HCT116 (cell line): ENCODE measurements at regions not wholly inside any gene's neighbourhood (a gene's known extent, or its start where the extent isn't known, plus 50 kb on each side); places are given as distances from the start of the nearest gene placed in this dataset.

Experiments
- ATAC-seq: fragments of 200-7000 bp; cut with Tn5 transposase; 2 replicates; pipeline ENCODE4 v1.9.1; 2020; ENCODE audit warnings: mild to moderate bottlenecking, moderate library complexity
- BruUV-seq: library from RNA; stranded (reverse); fragments of 400-500 nt; replicated peaks from 2 replicates; lab custom pipeline; 2021; lab: Mats Ljungman, UMichigan
- CTCF ChIA-PET: fragments of 300-600 bp; sonication (Branson Sonifier 250); formaldehyde crosslinking; loops from one replicate; lab custom pipeline; 2021; ENCODE audit warnings: antibody characterized with exemption; lab: Charles Lee
- POLR2A ChIA-PET: fragments of 300-600, 350-600 bp; sonication (Branson Sonifier 250); formaldehyde crosslinking; loops from one replicate; lab custom pipeline; 2021; ENCODE audit warnings: antibody characterized with exemption; lab: Charles Lee
- RAD21 ChIA-PET, 2 experiments: fragments of 300-600 bp; sonication (Branson Sonifier 250); formaldehyde crosslinking; loops; one replicate each; lab custom pipeline; 2023; ENCODE audit warnings: low total read pairs in 2 of 2; ENCODE audit not compliant: uncharacterized antibody in 2 of 2, unreplicated experiment in 2 of 2, low non-redundant PET in 1 of 2; lab: Charles Lee
- DNase-seq: peaks from one replicate; pipeline ENCODE4 v3.0.0-alpha.2; 2010; ENCODE audit warnings: low read depth, low spot score
- H2AFZ ChIP-seq: fragments of 200-600 bp; shearing (Covaris generic), sonication (generic); 2 replicates; pipeline ENCODE4 v1.6.1; 2017; ENCODE audit warnings: low read depth, mixed run types, mixed read lengths, antibody characterized with exemption, low read length; ENCODE audit not compliant: poor library complexity, severe bottlenecking
- H3K27ac ChIP-seq: 2 replicates; pipeline ENCODE4 v1.5.1; 2012; ENCODE audit warnings: low read depth, low read length
- H3K27me3 ChIP-seq: fragments of 200-600 bp; sonication (generic); 2 replicates; pipeline ENCODE4 v1.6.1; 2016; ENCODE audit warnings: mixed run types, low read length, mixed read lengths; ENCODE audit not compliant: insufficient read depth
- H3K36me3 ChIP-seq, 2 experiments: fragments of 200-500 bp in 1 of 2; fragments of 200-600 bp in 1 of 2; sonication (Bioruptor generic) in 1 of 2; sonication (generic) in 1 of 2; 2 replicates each; pipeline versions ENCODE4 v1.5.1 to v1.6.1; 2014 to 2016; ENCODE audit warnings: low read length in 2 of 2, inconsistent platforms in 1 of 2, mixed read lengths in 1 of 2, mixed run types in 1 of 2; ENCODE audit not compliant: insufficient read depth in 2 of 2, control insufficient read depth in 1 of 2
- H3K4me1 ChIP-seq, 2 experiments: fragments of 200-600 bp in 1 of 2; sonication (generic) in 1 of 2; 2 replicates each; pipeline versions ENCODE4 v1.5.1 to v1.6.1; 2012 to 2017; ENCODE audit warnings: low read length in 2 of 2, inconsistent platforms in 1 of 2, mild to moderate bottlenecking in 1 of 2, mixed read lengths in 1 of 2, mixed run types in 1 of 2, moderate library complexity in 1 of 2; ENCODE audit not compliant: insufficient read depth in 2 of 2, control insufficient read depth in 1 of 2
- H3K4me2 ChIP-seq: fragments of 200-600 bp; sonication (generic); 2 replicates; pipeline ENCODE4 v1.6.1; 2017; ENCODE audit warnings: mixed run types, low read length, mixed read lengths
- H3K4me3 ChIP-seq, 2 experiments: fragments of 200-600 bp in 1 of 2; sonication (generic) in 1 of 2; replicated peaks in 1 of 2; 2 replicates each; pipeline ENCODE4 v1.5.1; 2011 to 2016; ENCODE audit warnings: low read length in 2 of 2, control low read depth in 1 of 2, low read depth in 1 of 2, mild to moderate bottlenecking in 1 of 2, mixed read lengths in 1 of 2, mixed run types in 1 of 2
- H3K79me2 ChIP-seq: fragments of 200-600 bp; sonication (generic); 2 replicates; pipeline ENCODE4 v1.6.1; 2017; ENCODE audit warnings: mild to moderate bottlenecking, mixed run types, low read length, moderate library complexity, mixed read lengths; ENCODE audit not compliant: insufficient read depth
- H3K9ac ChIP-seq: fragments of 200-600 bp; sonication (generic); 2 replicates; pipeline ENCODE4 v1.6.1; 2016; ENCODE audit warnings: low read length, mixed read lengths
- H3K9me2 ChIP-seq: fragments of 200-600 bp; sonication (generic), shearing (Covaris generic); 2 replicates; pipeline ENCODE4 v1.6.1; 2017; ENCODE audit warnings: mixed run types, mild to moderate bottlenecking, moderate library complexity; ENCODE audit not compliant: insufficient read depth
- H3K9me3 ChIP-seq, 2 experiments: fragments of 200-500 bp in 1 of 2; fragments of 200-600 bp in 1 of 2; sonication (Bioruptor generic) in 1 of 2; sonication (generic) in 1 of 2; 2 replicates each; pipeline ENCODE4 v1.6.1; 2014 to 2017; ENCODE audit warnings: low read length in 2 of 2, mixed read lengths in 2 of 2, inconsistent platforms in 1 of 2, low read depth in 1 of 2, mild to moderate bottlenecking in 1 of 2, mixed run types in 1 of 2, moderate library complexity in 1 of 2; ENCODE audit not compliant: control insufficient read depth in 1 of 2, insufficient read depth in 1 of 2
- H4K20me1 ChIP-seq: fragments of 200-600 bp; sonication (generic), shearing (Covaris generic); 2 replicates; pipeline ENCODE4 v1.6.1; 2017; ENCODE audit warnings: mixed run types, mild to moderate bottlenecking, moderate library complexity; ENCODE audit not compliant: insufficient read depth
- CBX3 ChIP-seq: IDR thresholded peaks from 2 replicates; pipeline ENCODE4 v1.6.1; 2012; ENCODE audit warnings: low read depth
- EGR1 ChIP-seq: IDR thresholded peaks from 2 replicates; pipeline ENCODE4 v1.6.1; 2012; ENCODE audit warnings: low read depth
- ELF1 ChIP-seq: IDR thresholded peaks from 2 replicates; pipeline ENCODE4 v1.6.1; 2012; ENCODE audit warnings: low read depth, borderline replicate concordance
- EZH2 ChIP-seq: fragments of 200-600 bp; sonication (generic); IDR thresholded peaks from 2 replicates; pipeline ENCODE4 v1.6.1; 2017; ENCODE audit warnings: antibody characterized with exemption, mixed run types
- EZH2phosphoT487 ChIP-seq: fragments of 200-600 bp; IDR thresholded peaks from 2 replicates; pipeline ENCODE4 v1.6.1; 2018; ENCODE audit warnings: antibody characterized with exemption, borderline replicate concordance
- JUND ChIP-seq: IDR thresholded peaks from 2 replicates; pipeline ENCODE4 v1.6.1; 2012
- POLR2A ChIP-seq: IDR thresholded peaks from 2 replicates; pipeline ENCODE4 v1.7.0; 2011; ENCODE audit warnings: borderline replicate concordance; ENCODE audit not compliant: insufficient read depth, insufficient read length; ENCODE audit errors: extremely low read depth
- POLR2AphosphoS5 ChIP-seq: IDR thresholded peaks from 2 replicates; pipeline ENCODE4 v1.6.1; 2011; ENCODE audit warnings: mild to moderate bottlenecking, low read depth, low read length, moderate library complexity
- RAD21 ChIP-seq: IDR thresholded peaks from 2 replicates; pipeline ENCODE4 v1.6.1; 2012; ENCODE audit warnings: low read depth, mild to moderate bottlenecking
- SIN3A ChIP-seq: IDR thresholded peaks from 2 replicates; pipeline ENCODE4 v1.6.1; 2012; ENCODE audit warnings: low read depth
- SP1 ChIP-seq: IDR thresholded peaks from 2 replicates; pipeline ENCODE4 v1.6.1; 2012; ENCODE audit warnings: low read depth
- SRF ChIP-seq: IDR thresholded peaks from 2 replicates; pipeline ENCODE4 v1.6.1; 2012; ENCODE audit warnings: low read depth
- TCF7L2 ChIP-seq: IDR thresholded peaks from 2 replicates; pipeline ENCODE4 v1.7.0; 2011; ENCODE audit warnings: borderline replicate concordance, inconsistent platforms; ENCODE audit not compliant: insufficient read depth, insufficient read length; ENCODE audit errors: extremely low read depth
- YY1 ChIP-seq: IDR thresholded peaks from 2 replicates; pipeline ENCODE4 v1.6.1; 2011; ENCODE audit warnings: low read length, low read depth, moderate library complexity, mild to moderate bottlenecking; ENCODE audit not compliant: insufficient replicate concordance; ENCODE audit errors: extremely low read depth
- ZFX ChIP-seq: fragments of 450-650 bp; IDR thresholded peaks from 2 replicates; pipeline ENCODE4 v1.6.1; 2017
- intact Hi-C: fragments of 100-400 bp; cut with micrococcal nuclease; formaldehyde crosslinking; loops from 2 replicates; pipeline ENCODE4 v1.10.0; 2022
- TF ChIP-seq, protein P1 (sequence below): IDR thresholded peaks from 2 replicates; pipeline ENCODE4 v1.6.1; 2012
- TF ChIP-seq, protein P2 (sequence below): IDR thresholded peaks from 2 replicates; pipeline ENCODE4 v1.6.1; 2011; ENCODE audit warnings: mild to moderate bottlenecking, low read length, moderate library complexity; ENCODE audit not compliant: insufficient replicate concordance; ENCODE audit errors: extremely low read depth
- TF ChIP-seq, protein P3 (sequence below): IDR thresholded peaks from 2 replicates; pipeline ENCODE4 v1.6.1; 2012

DNA sequence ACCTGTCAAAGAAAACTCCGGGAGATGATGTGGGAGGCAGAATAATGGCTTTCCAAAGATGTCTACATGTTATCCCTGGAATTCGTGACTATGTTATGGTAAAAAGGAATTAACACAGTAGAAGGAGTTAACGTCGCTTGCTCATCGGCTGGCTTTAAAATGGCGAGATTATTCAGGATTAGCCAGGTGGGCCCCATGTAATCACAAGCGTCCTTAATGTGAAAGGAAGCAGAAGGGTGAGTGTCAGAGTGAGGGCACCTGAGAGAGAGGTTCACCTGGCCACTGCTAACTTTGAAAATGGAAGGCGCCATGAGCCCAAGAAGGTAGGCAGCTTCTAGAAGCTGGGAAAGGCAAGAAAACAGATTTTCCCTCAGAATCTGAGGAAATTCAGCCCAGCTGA lies 557.2 kb downstream of the EPHB1 start:
- Histone ChIP-seq H2AFZ (no peak overlapping the region), H4K20me1 (no peaks in the 10 kb centered on the region), H3K36me3 (no peaks in the 10 kb centered on the region), H3K79me2 (no peaks in the 10 kb centered on the region), H3K4me2 (no peak overlapping the region), H3K27me3 (peaks cover 37% of the 10 kb centered on the region), H3K9me2 (no peaks in the 10 kb centered on the region), H3K27ac (no peak overlapping the region), H3K4me1 (no peaks in the 10 kb centered on the region), H3K4me3 (no peak overlapping the region), H3K9me3 (no peaks in the 10 kb centered on the region), H3K9ac (no peak overlapping the region)
- TF ChIP-seq RAD21: no peak
- TF ChIP-seq, protein P1, sequence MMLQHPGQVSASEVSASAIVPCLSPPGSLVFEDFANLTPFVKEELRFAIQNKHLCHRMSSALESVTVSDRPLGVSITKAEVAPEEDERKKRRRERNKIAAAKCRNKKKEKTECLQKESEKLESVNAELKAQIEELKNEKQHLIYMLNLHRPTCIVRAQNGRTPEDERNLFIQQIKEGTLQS: no peak
- TF ChIP-seq CBX3: no peak
- TF ChIP-seq, protein P2, sequence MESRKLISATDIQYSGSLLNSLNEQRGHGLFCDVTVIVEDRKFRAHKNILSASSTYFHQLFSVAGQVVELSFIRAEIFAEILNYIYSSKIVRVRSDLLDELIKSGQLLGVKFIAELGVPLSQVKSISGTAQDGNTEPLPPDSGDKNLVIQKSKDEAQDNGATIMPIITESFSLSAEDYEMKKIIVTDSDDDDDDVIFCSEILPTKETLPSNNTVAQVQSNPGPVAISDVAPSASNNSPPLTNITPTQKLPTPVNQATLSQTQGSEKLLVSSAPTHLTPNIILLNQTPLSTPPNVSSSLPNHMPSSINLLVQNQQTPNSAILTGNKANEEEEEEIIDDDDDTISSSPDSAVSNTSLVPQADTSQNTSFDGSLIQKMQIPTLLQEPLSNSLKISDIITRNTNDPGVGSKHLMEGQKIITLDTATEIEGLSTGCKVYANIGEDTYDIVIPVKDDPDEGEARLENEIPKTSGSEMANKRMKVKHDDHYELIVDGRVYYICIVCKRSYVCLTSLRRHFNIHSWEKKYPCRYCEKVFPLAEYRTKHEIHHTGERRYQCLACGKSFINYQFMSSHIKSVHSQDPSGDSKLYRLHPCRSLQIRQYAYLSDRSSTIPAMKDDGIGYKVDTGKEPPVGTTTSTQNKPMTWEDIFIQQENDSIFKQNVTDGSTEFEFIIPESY: no peak
- TF ChIP-seq EZH2phosphoT487: no peak
- TF ChIP-seq SP1: no peak
- no peak for TF ChIP-seq TCF7L2
- no peak for TF ChIP-seq ZFX
- no peak for TF ChIP-seq SIN3A
- ChIA-PET POLR2A (no interaction called here), CTCF (no interaction called here), RAD21 (no interaction called here)
- BruUV-seq: no TSS peak
- DNase-seq (no peak), ATAC-seq (no peak)
- intact Hi-C loops: no loop called here

DNA sequence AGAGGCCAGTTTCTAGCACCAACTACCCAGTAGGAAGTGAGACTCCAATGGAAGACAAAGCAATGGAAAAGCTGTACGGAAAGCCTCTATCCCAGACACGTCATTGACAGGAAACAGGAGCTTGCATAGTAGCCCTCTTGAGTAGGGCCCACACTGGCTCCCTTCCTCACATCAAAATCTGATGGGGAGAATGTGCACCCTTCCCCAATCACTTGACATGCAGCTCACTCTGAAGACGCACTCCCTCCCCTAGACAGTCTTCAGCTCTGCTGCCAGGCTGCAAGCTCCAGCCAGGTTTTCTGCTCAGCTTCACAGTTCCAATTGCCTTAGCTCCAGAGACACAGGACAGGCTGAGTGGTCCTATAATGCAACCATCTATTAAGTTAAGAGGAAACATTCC lies 567.8 kb downstream of the EPHB1 start:
- CTCF ChIA-PET: no interaction called here
- H3K27ac ChIP-seq: no peak overlapping the region
- POLR2A ChIA-PET: no interaction called here
- no peaks in the 10 kb centered on the region for H3K4me1 ChIP-seq
- ATAC-seq (no peak), DNase-seq (no peak)
- H3K4me3 ChIP-seq: no peak overlapping the region
- H3K9ac ChIP-seq: no peak overlapping the region
- intact Hi-C loops: no loop called here
- RAD21 ChIA-PET: no interaction called here
- H3K36me3 ChIP-seq: no peaks in the 10 kb centered on the region
- BruUV-seq: no TSS peak
- peaks cover 34% of the 10 kb centered on the region for H3K27me3 ChIP-seq
- no peaks in the 10 kb centered on the region for H3K9me3 ChIP-seq
- TF ChIP-seq ELF1 (no peak), EZH2 (no peak), POLR2AphosphoS5 (no peak), JUND (no peak), YY1 (no peak), RAD21 (no peak), POLR2A (no peak), ZFX (no peak), EZH2phosphoT487 (no peak), SRF (no peak), EGR1 (no peak)
- TF ChIP-seq, protein P2: no peak
- TF ChIP-seq, protein P3, sequence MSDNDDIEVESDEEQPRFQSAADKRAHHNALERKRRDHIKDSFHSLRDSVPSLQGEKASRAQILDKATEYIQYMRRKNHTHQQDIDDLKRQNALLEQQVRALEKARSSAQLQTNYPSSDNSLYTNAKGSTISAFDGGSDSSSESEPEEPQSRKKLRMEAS: no peak
- no peaks in the 10 kb centered on the region for H4K20me1 ChIP-seq
- H2AFZ ChIP-seq: no peak overlapping the region
- H3K4me2 ChIP-seq: no peak overlapping the region
- no peaks in the 10 kb centered on the region for H3K9me2 ChIP-seq
- H3K79me2 ChIP-seq: no peaks in the 10 kb centered on the region
